ENCODE measurements at regions not wholly inside any gene's neighbourhood (a gene's known extent, or its start where the extent isn't known, plus 50 kb on each side); places are given as distances from the start of the nearest gene placed in this dataset.
"Not testable (repeated sequence)": the region's sequence is repeated elsewhere in the genome, so short reads cannot be mapped to it uniquely, and the experiment has no call there.

GRCh38 chr2:118386641-118387302 lies 298.5 kb downstream of the INSIG2 start:
- DNase-seq (no peak), ATAC-seq (ENCODE audit: low read depth in 2 of 2) (no peak)
- Mint-ChIP-seq H3K36me3 (no peaks in the 10 kb centered on the region), H3K4me1 (no peaks in the 10 kb centered on the region), H3K4me3 (no peak overlapping the region), H3K9me3 (peaks cover 0 to 2% (median 0%) of the 10 kb centered on the region in 7 donors), H3K27ac (no peak overlapping the region), H3K27me3 (no peaks in the 10 kb centered on the region)
- H3K4me3 ChIP-seq (ENCODE audit: low read depth, low read length): no peak overlapping the region
- H3K27ac ChIP-seq (ENCODE audit: insufficient read depth, low read length, poor library complexity, severe bottlenecking): no peak overlapping the region
- no peaks in the 10 kb centered on the region for H3K4me1 ChIP-seq (ENCODE audit: control insufficient read depth, insufficient read depth, low read length, poor library complexity, severe bottlenecking)
- no peaks in the 10 kb centered on the region for H3K9me3 ChIP-seq (ENCODE audit: control insufficient read depth in 2 of 2, low read length in 2 of 2)
- no peaks in the 10 kb centered on the region for H3K36me3 ChIP-seq (ENCODE audit: control insufficient read depth, insufficient read depth, low read length)
- no peaks in the 10 kb centered on the region for H3K27me3 ChIP-seq (ENCODE audit: control insufficient read depth, insufficient read depth, low read length)

DNA sequence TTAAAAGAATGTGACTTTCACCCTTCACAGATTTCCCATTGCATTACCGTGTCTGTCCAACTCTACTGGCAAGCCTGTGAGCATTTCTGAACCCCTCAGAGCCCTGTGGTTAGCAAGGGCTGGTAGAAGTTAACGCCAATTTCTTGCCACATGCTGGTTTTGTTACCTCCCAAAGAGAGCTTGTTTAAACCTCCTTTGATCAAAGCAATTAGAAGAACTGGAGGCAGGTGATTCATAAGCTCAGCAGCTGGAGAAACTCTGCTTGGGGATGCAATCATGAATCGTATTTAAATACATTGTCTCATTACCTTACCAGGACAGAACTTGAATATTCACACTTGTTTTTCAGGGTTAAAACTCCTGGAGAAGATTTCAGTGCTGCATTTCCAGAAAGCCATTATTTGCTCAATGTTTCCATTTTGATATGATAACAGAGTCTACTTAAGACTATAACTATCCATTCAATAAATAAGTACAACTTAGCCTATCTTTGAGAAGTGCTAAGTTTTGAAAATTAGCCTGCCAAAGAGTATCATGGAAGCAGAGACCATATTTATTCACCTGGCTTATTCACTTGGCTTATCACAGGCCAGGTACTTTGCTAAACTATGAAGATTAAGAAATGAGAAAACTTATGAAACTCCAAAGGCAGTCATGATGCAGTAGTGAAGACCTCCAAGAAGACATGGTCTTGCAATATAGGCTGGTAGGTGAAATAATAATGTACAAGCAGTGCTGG lies 292.8 kb downstream of the INSIG2 start:
- peaks cover 0 to 2% (median 0%) of the 10 kb centered on the region in 7 donors for H3K9me3 Mint-ChIP-seq
- Histone ChIP-seq H3K4me3 (ENCODE audit: low read depth, low read length) (no peak overlapping the region), H3K27me3 (ENCODE audit: control insufficient read depth, insufficient read depth, low read length) (no peaks in the 10 kb centered on the region), H3K4me1 (ENCODE audit: control insufficient read depth, insufficient read depth, low read length, poor library complexity, severe bottlenecking) (no peaks in the 10 kb centered on the region), H3K9me3 (ENCODE audit: control insufficient read depth in 2 of 2, low read length in 2 of 2) (no peaks in the 10 kb centered on the region), H3K36me3 (ENCODE audit: control insufficient read depth, insufficient read depth, low read length) (no peaks in the 10 kb centered on the region), H3K27ac (ENCODE audit: insufficient read depth, low read length, poor library complexity, severe bottlenecking) (no peak overlapping the region)
- no peaks in the 10 kb centered on the region for H3K36me3 Mint-ChIP-seq
- no peak for ATAC-seq (ENCODE audit: low read depth in 2 of 2)
- no peaks in the 10 kb centered on the region for H3K27me3 Mint-ChIP-seq
- no peak for DNase-seq
- no peaks in the 10 kb centered on the region for H3K4me1 Mint-ChIP-seq
- H3K27ac Mint-ChIP-seq: no peak overlapping the region
- H3K4me3 Mint-ChIP-seq: no peak overlapping the region

- no peaks in the 10 kb centered on the region for H3K9me3 ChIP-seq (ENCODE audit: control insufficient read depth in 2 of 2, low read length in 2 of 2)
- Mint-ChIP-seq H3K4me3 (no peak overlapping the region), H3K4me1 (no peaks in the 10 kb centered on the region), H3K36me3 (no peaks in the 10 kb centered on the region), H3K9me3 (peaks cover 0 to 1% (median 0%) of the 10 kb centered on the region in 7 donors), H3K27ac (no peak overlapping the region), H3K27me3 (peaks cover 5% of the 10 kb centered on the region)
- H3K4me1 ChIP-seq (ENCODE audit: control insufficient read depth, insufficient read depth, low read length, poor library complexity, severe bottlenecking): no peaks in the 10 kb centered on the region
- ATAC-seq (ENCODE audit: low read depth in 2 of 2) (no peak), DNase-seq (no peak)
- no peak overlapping the region for H3K27ac ChIP-seq (ENCODE audit: insufficient read depth, low read length, poor library complexity, severe bottlenecking)
- no peaks in the 10 kb centered on the region for H3K27me3 ChIP-seq (ENCODE audit: control insufficient read depth, insufficient read depth, low read length)
- H3K36me3 ChIP-seq (ENCODE audit: control insufficient read depth, insufficient read depth, low read length): no peaks in the 10 kb centered on the region
- no peak overlapping the region for H3K4me3 ChIP-seq (ENCODE audit: low read depth, low read length)
These were observed 287.7 kb downstream of the INSIG2 start for GRCh38 chr2:118375907-118376485.

DNA sequence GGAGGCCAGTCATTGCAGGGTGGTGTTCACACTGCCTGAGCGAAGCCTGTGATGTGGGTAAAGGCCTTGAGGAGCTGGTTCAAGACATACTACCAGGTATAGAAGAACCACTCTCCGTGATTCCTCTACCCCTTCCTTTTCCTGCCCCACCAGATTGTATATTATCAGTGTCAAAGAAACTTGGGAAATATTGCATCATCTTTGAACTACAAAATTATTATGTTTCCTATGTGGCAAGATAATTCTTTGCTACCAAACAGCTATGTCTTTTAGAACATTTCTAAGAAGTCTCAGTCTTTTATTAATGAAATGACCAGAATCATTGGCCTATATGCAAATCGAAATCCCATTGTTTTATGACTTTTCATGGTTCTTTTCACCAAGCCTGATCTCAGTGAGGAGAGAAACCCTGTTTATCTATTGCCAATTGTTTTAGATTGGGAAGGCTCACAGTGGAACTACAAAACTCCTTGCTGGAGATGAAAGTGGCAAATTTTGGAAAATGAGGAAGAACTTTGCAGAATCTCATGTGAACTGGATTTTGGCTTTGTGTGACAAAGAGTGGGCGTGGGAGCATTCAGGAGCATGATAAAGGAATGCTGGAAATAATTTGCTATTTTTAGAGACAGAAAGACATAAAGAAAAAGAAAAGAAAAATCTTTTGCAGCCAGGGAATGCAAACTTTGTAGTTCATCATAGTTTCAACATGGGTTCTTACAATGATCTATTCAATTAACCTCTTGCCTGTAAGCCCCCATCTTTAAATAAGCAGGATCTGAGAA lies 286.9 kb downstream of the INSIG2 start:
- H3K27me3 ChIP-seq (ENCODE audit: control insufficient read depth, insufficient read depth, low read length): no peaks in the 10 kb centered on the region
- H3K36me3 ChIP-seq (ENCODE audit: control insufficient read depth, insufficient read depth, low read length): no peaks in the 10 kb centered on the region
- Mint-ChIP-seq H3K4me3 (no peak overlapping the region), H3K27me3 (peaks cover 5% of the 10 kb centered on the region), H3K4me1 (no peaks in the 10 kb centered on the region), H3K36me3 (no peaks in the 10 kb centered on the region), H3K27ac (no peak overlapping the region), H3K9me3 (peaks cover 0 to 1% (median 0%) of the 10 kb centered on the region in 7 donors)
- ATAC-seq (ENCODE audit: low read depth in 2 of 2): no peak
- H3K4me3 ChIP-seq (ENCODE audit: low read depth, low read length): no peak overlapping the region
- no peaks in the 10 kb centered on the region for H3K9me3 ChIP-seq (ENCODE audit: control insufficient read depth in 2 of 2, low read length in 2 of 2)
- DNase-seq: no peak
- no peak overlapping the region for H3K27ac ChIP-seq (ENCODE audit: insufficient read depth, low read length, poor library complexity, severe bottlenecking)
- H3K4me1 ChIP-seq (ENCODE audit: control insufficient read depth, insufficient read depth, low read length, poor library complexity, severe bottlenecking): no peaks in the 10 kb centered on the region

DNA sequence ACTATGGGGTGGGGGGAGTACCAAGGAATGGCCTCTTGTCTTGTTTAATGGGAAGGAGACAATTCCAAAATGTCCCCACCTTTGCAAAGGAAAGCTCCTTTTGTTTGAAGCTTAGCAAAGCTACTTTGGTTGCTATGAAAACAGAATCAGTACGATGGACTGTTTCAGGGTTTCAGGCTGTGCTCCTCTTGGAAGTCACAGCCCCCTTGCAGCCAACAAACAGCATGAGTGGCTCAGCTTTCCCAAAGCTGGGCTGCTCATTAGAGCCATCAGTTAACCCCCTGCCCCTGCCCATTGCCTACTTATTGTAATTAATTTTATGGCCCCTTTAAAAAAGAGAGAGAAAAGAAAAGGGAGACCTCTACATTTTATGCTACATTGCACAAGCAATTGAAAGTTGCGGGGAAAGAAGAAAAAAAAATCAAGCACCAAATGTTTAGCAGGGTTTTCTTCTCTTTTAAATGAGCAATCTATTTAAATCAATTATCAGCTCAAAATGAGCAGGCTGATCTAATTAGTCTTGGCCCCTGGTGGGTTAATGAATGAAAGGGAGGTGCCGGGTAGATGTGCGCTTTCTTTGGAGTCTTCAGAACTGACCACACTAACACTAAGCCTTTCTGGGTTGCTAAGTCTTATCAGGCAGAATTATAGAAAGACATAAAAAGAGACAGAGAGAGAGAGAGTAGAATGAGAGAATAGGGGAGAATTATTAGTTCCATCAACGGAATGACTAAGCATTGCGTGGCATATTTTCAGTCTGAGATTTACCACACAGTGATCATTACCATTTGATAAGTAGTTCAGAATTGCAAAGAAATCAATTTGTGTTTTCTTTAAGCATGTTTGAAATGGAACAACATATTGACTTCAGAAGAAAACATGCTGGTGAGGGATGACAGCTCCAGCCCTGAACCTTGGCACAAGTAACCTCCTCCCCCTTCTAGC lies 284.9 kb downstream of the INSIG2 start:
- peaks cover 5% of the 10 kb centered on the region for H3K27me3 Mint-ChIP-seq
- Histone ChIP-seq H3K4me3 (ENCODE audit: low read depth, low read length) (no peak overlapping the region), H3K27me3 (ENCODE audit: control insufficient read depth, insufficient read depth, low read length) (peaks cover under 1% of the 10 kb centered on the region), H3K36me3 (ENCODE audit: control insufficient read depth, insufficient read depth, low read length) (no peaks in the 10 kb centered on the region), H3K9me3 (ENCODE audit: control insufficient read depth in 2 of 2, low read length in 2 of 2) (no peaks in the 10 kb centered on the region), H3K27ac (ENCODE audit: insufficient read depth, low read length, poor library complexity, severe bottlenecking) (no peak overlapping the region), H3K4me1 (ENCODE audit: control insufficient read depth, insufficient read depth, low read length, poor library complexity, severe bottlenecking) (no peaks in the 10 kb centered on the region)
- H3K27ac Mint-ChIP-seq: no peak overlapping the region
- no peak for DNase-seq
- no peaks in the 10 kb centered on the region for H3K36me3 Mint-ChIP-seq
- H3K4me1 Mint-ChIP-seq: no peaks in the 10 kb centered on the region
- no peak overlapping the region for H3K4me3 Mint-ChIP-seq
- ATAC-seq (ENCODE audit: low read depth in 2 of 2): no peak
- peaks cover 0 to 2% (median 0%) of the 10 kb centered on the region in 7 donors for H3K9me3 Mint-ChIP-seq

GRCh38 chr2:118371515-118371914 lies 283.2 kb downstream of the INSIG2 start:
- peaks cover 5% of the 10 kb centered on the region for H3K27me3 Mint-ChIP-seq
- no peak for ATAC-seq (ENCODE audit: low read depth in 2 of 2)
- peaks cover 0 to 2% (median 0%) of the 10 kb centered on the region in 7 donors for H3K9me3 Mint-ChIP-seq
- H3K27me3 ChIP-seq (ENCODE audit: control insufficient read depth, insufficient read depth, low read length): peaks cover 5% of the 10 kb centered on the region
- no peaks in the 10 kb centered on the region for H3K4me1 Mint-ChIP-seq
- no peak overlapping the region for H3K27ac Mint-ChIP-seq
- no peaks in the 10 kb centered on the region for H3K4me1 ChIP-seq (ENCODE audit: control insufficient read depth, insufficient read depth, low read length, poor library complexity, severe bottlenecking)
- H3K4me3 Mint-ChIP-seq: no peak overlapping the region
- no peaks in the 10 kb centered on the region for H3K36me3 Mint-ChIP-seq
- H3K9me3 ChIP-seq (ENCODE audit: control insufficient read depth in 2 of 2, low read length in 2 of 2): no peaks in the 10 kb centered on the region
- H3K36me3 ChIP-seq (ENCODE audit: control insufficient read depth, insufficient read depth, low read length): no peaks in the 10 kb centered on the region
- no peak overlapping the region for H3K27ac ChIP-seq (ENCODE audit: insufficient read depth, low read length, poor library complexity, severe bottlenecking)
- H3K4me3 ChIP-seq (ENCODE audit: low read depth, low read length): no peak overlapping the region
- DNase-seq: peak in 1 of 3 donors; percentile 2

DNA sequence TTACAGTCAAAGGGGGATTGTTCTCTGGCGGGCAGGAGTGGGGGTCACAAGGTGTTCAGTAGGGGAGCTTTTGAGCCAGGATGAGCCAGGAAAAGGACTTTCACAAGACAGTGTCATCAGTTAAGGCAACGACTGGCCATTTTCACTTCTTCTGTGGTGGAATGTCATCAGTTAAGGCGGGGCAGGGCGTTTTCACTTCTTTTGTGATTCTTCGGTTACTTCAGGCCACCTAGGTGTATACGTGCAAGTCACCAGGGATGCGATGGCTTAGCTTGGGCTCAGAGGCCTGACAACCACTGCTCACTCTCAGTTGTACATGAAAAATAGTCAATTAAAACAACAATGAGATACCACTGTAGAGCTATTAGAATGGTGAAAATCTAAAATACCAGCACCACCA lies 281.2 kb downstream of the INSIG2 start:
- H3K27ac Mint-ChIP-seq; H3K36me3 Mint-ChIP-seq; H3K36me3 ChIP-seq (ENCODE audit: control insufficient read depth, insufficient read depth, low read length); H3K27me3 ChIP-seq (ENCODE audit: control insufficient read depth, insufficient read depth, low read length); H3K4me3 Mint-ChIP-seq; DNase-seq; H3K4me3 ChIP-seq (ENCODE audit: low read depth, low read length); ATAC-seq (ENCODE audit: low read depth in 2 of 2); H3K9me3 ChIP-seq (ENCODE audit: control insufficient read depth in 2 of 2, low read length in 2 of 2); H3K4me1 ChIP-seq (ENCODE audit: control insufficient read depth, insufficient read depth, low read length, poor library complexity, severe bottlenecking); H3K4me1 Mint-ChIP-seq; H3K27ac ChIP-seq (ENCODE audit: insufficient read depth, low read length, poor library complexity, severe bottlenecking); H3K9me3 Mint-ChIP-seq; H3K27me3 Mint-ChIP-seq: not testable (repeated sequence)
